ENCODE measurements at regions not wholly inside any gene's neighbourhood (a gene's known extent, or its start where the extent isn't known, plus 50 kb on each side); places are given as distances from the start of the nearest gene placed in this dataset.

DNA sequence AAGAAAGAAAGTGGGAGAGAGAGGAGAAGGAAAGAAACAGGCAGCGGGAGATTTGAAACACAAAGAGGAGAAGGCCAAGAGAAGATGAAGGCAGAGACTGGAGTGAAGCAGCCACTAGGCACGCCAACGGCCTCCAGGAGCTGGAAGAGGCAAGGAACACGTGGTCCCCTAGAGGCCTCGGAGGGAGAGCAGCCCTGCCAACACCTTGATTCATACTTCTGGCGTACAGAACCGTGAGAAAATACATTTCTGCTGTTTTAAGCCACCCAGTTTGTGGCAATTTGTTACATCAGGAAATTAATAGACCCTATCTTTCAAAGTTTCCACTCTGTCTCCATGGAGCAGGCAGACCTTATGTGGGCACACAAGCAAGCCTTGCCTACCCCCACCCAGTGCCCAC is 133.4 kb downstream of the ACTL7B start:
- TF ChIP-seq POLR2AphosphoS5 (IDR thresholded peaks at IDR 0.05) (no peak), POLR2A (IDR thresholded peaks at IDR 0.05; ENCODE audit: low read depth) (no peak)
- TF ChIP-seq, protein P1, sequence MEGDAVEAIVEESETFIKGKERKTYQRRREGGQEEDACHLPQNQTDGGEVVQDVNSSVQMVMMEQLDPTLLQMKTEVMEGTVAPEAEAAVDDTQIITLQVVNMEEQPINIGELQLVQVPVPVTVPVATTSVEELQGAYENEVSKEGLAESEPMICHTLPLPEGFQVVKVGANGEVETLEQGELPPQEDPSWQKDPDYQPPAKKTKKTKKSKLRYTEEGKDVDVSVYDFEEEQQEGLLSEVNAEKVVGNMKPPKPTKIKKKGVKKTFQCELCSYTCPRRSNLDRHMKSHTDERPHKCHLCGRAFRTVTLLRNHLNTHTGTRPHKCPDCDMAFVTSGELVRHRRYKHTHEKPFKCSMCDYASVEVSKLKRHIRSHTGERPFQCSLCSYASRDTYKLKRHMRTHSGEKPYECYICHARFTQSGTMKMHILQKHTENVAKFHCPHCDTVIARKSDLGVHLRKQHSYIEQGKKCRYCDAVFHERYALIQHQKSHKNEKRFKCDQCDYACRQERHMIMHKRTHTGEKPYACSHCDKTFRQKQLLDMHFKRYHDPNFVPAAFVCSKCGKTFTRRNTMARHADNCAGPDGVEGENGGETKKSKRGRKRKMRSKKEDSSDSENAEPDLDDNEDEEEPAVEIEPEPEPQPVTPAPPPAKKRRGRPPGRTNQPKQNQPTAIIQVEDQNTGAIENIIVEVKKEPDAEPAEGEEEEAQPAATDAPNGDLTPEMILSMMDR (IDR thresholded peaks at IDR 0.05), result no peak
